ENCODE measurements at regions not wholly inside any gene's neighbourhood (a gene's known extent, or its start where the extent isn't known, plus 50 kb on each side); places are given as distances from the start of the nearest gene placed in this dataset.
A peak's percentile ranks its signal among the peaks of the same experiment; 100 is the strongest.

GRCh38 chr18:75525331-75525730 is 97.8 kb upstream of the SMIM21 start:
- intact Hi-C loops (cut with DNase I), result no loop called here
- no peak for ATAC-seq

GRCh38 chr18:75524841-75525240 is 97.3 kb upstream of the SMIM21 start:
- DNase-seq (ENCODE audit: missing footprints), result no peak
- intact Hi-C loops (cut with DNase I), result no loop called here

More at GRCh38 chr18:75525331-75525730, 97.8 kb upstream of the SMIM21 start:
- no peak for DNase-seq (ENCODE audit: missing footprints)

GRCh38 chr18:75524181-75524580 is 96.7 kb upstream of the SMIM21 start:
- intact Hi-C loops (cut with DNase I), result no loop called here
- ATAC-seq, result no peak
- DNase-seq (ENCODE audit: missing footprints), result no peak

More at GRCh38 chr18:75524841-75525240, 97.3 kb upstream of the SMIM21 start:
- ATAC-seq, result no peak

GRCh38 chr18:75521816-75522215 is 94.3 kb upstream of the SMIM21 start:
- no peak for DNase-seq (ENCODE audit: missing footprints)
- ATAC-seq, result no peak
- intact Hi-C loops (cut with DNase I), result no loop called here

- intact Hi-C loops (cut with DNase I), result no loop called here
- DNase-seq (ENCODE audit: missing footprints) (no peak), ATAC-seq (no peak)
These were observed 90.5 kb upstream of the SMIM21 start for GRCh38 chr18:75518007-75518406.

GRCh38 chr18:75517286-75517685 is 89.8 kb upstream of the SMIM21 start:
- ATAC-seq, result no peak
- no peak for DNase-seq (ENCODE audit: missing footprints)
- intact Hi-C loops (cut with DNase I), result no loop called here

GRCh38 chr18:75507636-75508035 is 80.1 kb upstream of the SMIM21 start:
- intact Hi-C loops (cut with DNase I), result no loop called here

GRCh38 chr18:75506913-75507312 is 79.4 kb upstream of the SMIM21 start:
- no peak for ATAC-seq
- intact Hi-C loops (cut with DNase I), result no loop called here
- no peak for DNase-seq (ENCODE audit: missing footprints)

More at GRCh38 chr18:75507636-75508035, 80.1 kb upstream of the SMIM21 start:
- no peak for DNase-seq (ENCODE audit: missing footprints)
- no peak for ATAC-seq

GRCh38 chr18:75504469-75504868 is 77.0 kb upstream of the SMIM21 start:
- no peak for ATAC-seq
- intact Hi-C loops (cut with DNase I), result no loop called here
- no peak for DNase-seq (ENCODE audit: missing footprints)

GRCh38 chr18:75503615-75504014 is 76.1 kb upstream of the SMIM21 start:
- intact Hi-C loops (cut with DNase I), result no loop called here
- ATAC-seq (no peak), DNase-seq (ENCODE audit: missing footprints) (no peak)

GRCh38 chr18:75502286-75502685 is 74.8 kb upstream of the SMIM21 start:
- ATAC-seq (no peak), DNase-seq (ENCODE audit: missing footprints) (no peak)
- intact Hi-C loops (cut with DNase I), result no loop called here

GRCh38 chr18:75500545-75500944 is 73.0 kb upstream of the SMIM21 start:
- ATAC-seq (no peak), DNase-seq (ENCODE audit: missing footprints) (no peak)
- intact Hi-C loops (cut with DNase I), result no loop called here

GRCh38 chr18:75497576-75498235 is 70.2 kb upstream of the SMIM21 start:
- no peak for ATAC-seq
- no peak for DNase-seq (ENCODE audit: missing footprints)
- intact Hi-C loops (cut with DNase I), result no loop called here

GRCh38 chr18:75496151-75496550 is 68.6 kb upstream of the SMIM21 start:
- DNase-seq (ENCODE audit: missing footprints) (no peak), ATAC-seq (no peak)
- intact Hi-C loops (cut with DNase I), result no loop called here

GRCh38 chr18:75492852-75493251 is 65.3 kb upstream of the SMIM21 start:
- intact Hi-C loops (cut with DNase I), result no loop called here
- ATAC-seq (no peak), DNase-seq (ENCODE audit: missing footprints) (no peak)

GRCh38 chr18:75491361-75491760 is 63.9 kb upstream of the SMIM21 start:
- ATAC-seq (no peak), DNase-seq (ENCODE audit: missing footprints) (no peak)
- intact Hi-C loops (cut with DNase I), result no loop called here

GRCh38 chr18:75489493-75490190 is 62.1 kb upstream of the SMIM21 start:
- DNase-seq (ENCODE audit: missing footprints), result no peak
- ATAC-seq, result peak; percentile 28
- intact Hi-C loops (cut with DNase I), result no loop called here

- ATAC-seq (no peak), DNase-seq (ENCODE audit: missing footprints) (no peak)
- intact Hi-C loops (cut with DNase I), result no loop called here
These were observed 56.2 kb upstream of the SMIM21 start for GRCh38 chr18:75483662-75484061.

- intact Hi-C loops (cut with DNase I), result no loop called here
- ATAC-seq (no peak), DNase-seq (ENCODE audit: missing footprints) (no peak)
These were observed 55.4 kb upstream of the SMIM21 start for GRCh38 chr18:75482880-75483279.

- intact Hi-C loops (cut with DNase I), result no loop called here
- DNase-seq (ENCODE audit: missing footprints) (no peak), ATAC-seq (no peak)
These were observed 53.0 kb upstream of the SMIM21 start for GRCh38 chr18:75480487-75480886.
